ENCODE measurements at regions not wholly inside any gene's neighbourhood (a gene's known extent, or its start where the extent isn't known, plus 50 kb on each side); places are given as distances from the start of the nearest gene placed in this dataset.

DNA sequence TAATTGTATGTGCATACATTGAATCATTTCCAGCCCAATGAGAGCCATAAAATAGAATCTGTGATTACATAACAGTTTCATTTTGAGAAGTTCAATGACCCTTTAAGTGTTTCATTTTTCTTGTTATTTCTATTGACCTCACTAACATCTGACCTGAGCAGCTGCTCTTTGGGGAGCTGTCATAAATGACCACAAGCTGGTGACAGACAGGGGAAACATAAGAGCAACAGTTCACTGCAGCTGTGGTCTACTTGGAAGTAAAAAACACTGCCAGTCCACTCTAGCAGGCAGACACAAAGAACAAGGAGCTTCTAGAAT is 265.4 kb downstream of the DTWD2 start:
- Histone ChIP-seq H3K27ac (ENCODE audit: insufficient read depth, low read depth, low read length) (no peak overlapping the region), H3K9ac (replicated peaks; ENCODE audit: extremely low read depth, insufficient read depth, low read length) (no peak overlapping the region), H3K36me3 (ENCODE audit: control insufficient read depth in 2 of 2, extremely low read depth in 1 of 2, insufficient read depth in 2 of 2, low read length in 2 of 2) (no peaks in the 10 kb centered on the region), H3K9me1 (replicated peaks; ENCODE audit: control insufficient read depth, extremely low read depth, insufficient read depth, low read length) (no peaks in the 10 kb centered on the region), H3K4me3 (replicated peaks in 1 of 3; ENCODE audit: insufficient read depth in 1 of 3, low read depth in 1 of 3, low read length in 3 of 3) (no peak overlapping the region), H3K79me2 (ENCODE audit: control insufficient read depth, insufficient read depth, low read length) (no peaks in the 10 kb centered on the region), H3K27me3 (ENCODE audit: control insufficient read depth in 2 of 2, insufficient read depth in 2 of 2, low read length in 2 of 2) (no peaks in the 10 kb centered on the region), H4K20me1 (replicated peaks; ENCODE audit: control insufficient read depth, extremely low read depth, insufficient read depth, low read length) (no peaks in the 10 kb centered on the region), H2AFZ (ENCODE audit: low read depth, low read length) (no peak overlapping the region), H3K4me2 (ENCODE audit: insufficient read depth, low read length) (no peak overlapping the region), H3K4me1 (ENCODE audit: control insufficient read depth, extremely low read depth, insufficient read depth, low read length) (no peaks in the 10 kb centered on the region), H3K9me3 (replicated peaks; ENCODE audit: control insufficient read depth, insufficient read depth, low read length) (no peaks in the 10 kb centered on the region)
- DNase-seq (ENCODE audit: low read depth, low spot score), result no peak
- CTCF ChIA-PET, result no interaction called here
- BruUV-seq (replicated peaks), result no TSS peak
- FAIRE-seq, result no peak
- TF ChIP-seq GATA2 (IDR thresholded peaks at IDR 0.05; ENCODE audit: insufficient read depth, insufficient read length, low read depth, low read length) (no peak), MYC (IDR thresholded peaks at IDR 0.05; ENCODE audit: low read depth, low read length) (no peak)
- TF ChIP-seq, protein P1, sequence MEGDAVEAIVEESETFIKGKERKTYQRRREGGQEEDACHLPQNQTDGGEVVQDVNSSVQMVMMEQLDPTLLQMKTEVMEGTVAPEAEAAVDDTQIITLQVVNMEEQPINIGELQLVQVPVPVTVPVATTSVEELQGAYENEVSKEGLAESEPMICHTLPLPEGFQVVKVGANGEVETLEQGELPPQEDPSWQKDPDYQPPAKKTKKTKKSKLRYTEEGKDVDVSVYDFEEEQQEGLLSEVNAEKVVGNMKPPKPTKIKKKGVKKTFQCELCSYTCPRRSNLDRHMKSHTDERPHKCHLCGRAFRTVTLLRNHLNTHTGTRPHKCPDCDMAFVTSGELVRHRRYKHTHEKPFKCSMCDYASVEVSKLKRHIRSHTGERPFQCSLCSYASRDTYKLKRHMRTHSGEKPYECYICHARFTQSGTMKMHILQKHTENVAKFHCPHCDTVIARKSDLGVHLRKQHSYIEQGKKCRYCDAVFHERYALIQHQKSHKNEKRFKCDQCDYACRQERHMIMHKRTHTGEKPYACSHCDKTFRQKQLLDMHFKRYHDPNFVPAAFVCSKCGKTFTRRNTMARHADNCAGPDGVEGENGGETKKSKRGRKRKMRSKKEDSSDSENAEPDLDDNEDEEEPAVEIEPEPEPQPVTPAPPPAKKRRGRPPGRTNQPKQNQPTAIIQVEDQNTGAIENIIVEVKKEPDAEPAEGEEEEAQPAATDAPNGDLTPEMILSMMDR (IDR thresholded peaks at IDR 0.05; ENCODE audit: extremely low read depth in 1 of 2, insufficient read depth in 1 of 2, low read depth in 1 of 2, low read length in 2 of 2), result no peak
- intact Hi-C loops (cut with micrococcal nuclease) (no loop called here), dilution Hi-C loops (cut with MboI; ENCODE audit: extremely low pct_ligation_motif_present, low sequenced_read_pairs) (no loop called here)
- POLR2A ChIA-PET, result no interaction called here

GRCh38 chr5:118722122-118723020 is 266.0 kb downstream of the DTWD2 start:
- no peak for FAIRE-seq
- Histone ChIP-seq H3K9me1 (replicated peaks; ENCODE audit: control insufficient read depth, extremely low read depth, insufficient read depth, low read length) (no peaks in the 10 kb centered on the region), H3K27ac (ENCODE audit: insufficient read depth, low read depth, low read length) (no peak overlapping the region), H4K20me1 (replicated peaks; ENCODE audit: control insufficient read depth, extremely low read depth, insufficient read depth, low read length) (no peaks in the 10 kb centered on the region), H2AFZ (ENCODE audit: low read depth, low read length) (no peak overlapping the region), H3K4me2 (ENCODE audit: insufficient read depth, low read length) (no peak overlapping the region), H3K4me3 (replicated peaks in 1 of 3; ENCODE audit: insufficient read depth in 1 of 3, low read depth in 1 of 3, low read length in 3 of 3) (no peak overlapping the region), H3K79me2 (ENCODE audit: control insufficient read depth, insufficient read depth, low read length) (no peaks in the 10 kb centered on the region), H3K4me1 (ENCODE audit: control insufficient read depth, extremely low read depth, insufficient read depth, low read length) (no peaks in the 10 kb centered on the region), H3K9ac (replicated peaks; ENCODE audit: extremely low read depth, insufficient read depth, low read length) (no peak overlapping the region), H3K36me3 (ENCODE audit: control insufficient read depth in 2 of 2, extremely low read depth in 1 of 2, insufficient read depth in 2 of 2, low read length in 2 of 2) (no peaks in the 10 kb centered on the region), H3K9me3 (replicated peaks; ENCODE audit: control insufficient read depth, insufficient read depth, low read length) (no peaks in the 10 kb centered on the region), H3K27me3 (ENCODE audit: control insufficient read depth in 2 of 2, insufficient read depth in 2 of 2, low read length in 2 of 2) (no peaks in the 10 kb centered on the region)
- TF ChIP-seq FOS (IDR thresholded peaks at IDR 0.05; ENCODE audit: borderline replicate concordance, insufficient read depth, low read length) (no peak), POLR2A (IDR thresholded peaks at IDR 0.05; ENCODE audit: low read depth, low read length) (no peak), EZH2 (IDR thresholded peaks at IDR 0.05; ENCODE audit: borderline replicate concordance, low read depth, low read length, severe bottlenecking) (no peak), MYC (IDR thresholded peaks at IDR 0.05; ENCODE audit: low read depth, low read length) (no peak), POLR2AphosphoS5 (IDR thresholded peaks at IDR 0.05; ENCODE audit: insufficient read depth, low read depth, low read length) (no peak), MAX (IDR thresholded peaks at IDR 0.05; ENCODE audit: insufficient read depth, insufficient read length) (no peak), JUN (IDR thresholded peaks at IDR 0.05; ENCODE audit: borderline replicate concordance, insufficient read depth, insufficient read length, low read depth) (no peak), GATA2 (IDR thresholded peaks at IDR 0.05; ENCODE audit: insufficient read depth, insufficient read length, low read depth, low read length) (no peak)
- TF ChIP-seq, protein P1 (IDR thresholded peaks at IDR 0.05; ENCODE audit: extremely low read depth in 1 of 2, insufficient read depth in 1 of 2, low read depth in 1 of 2, low read length in 2 of 2), result no peak
- dilution Hi-C loops (cut with MboI; ENCODE audit: extremely low pct_ligation_motif_present, low sequenced_read_pairs), result no loop called here
- CTCF ChIA-PET, result no interaction called here
- POLR2A ChIA-PET, result no interaction called here
- no peak for DNase-seq (ENCODE audit: low read depth, low spot score)
- intact Hi-C loops (cut with micrococcal nuclease), result no loop called here
- BruUV-seq (replicated peaks), result no TSS peak
